H9 (cell line): ENCODE measurements at regions not wholly inside any gene's neighbourhood (a gene's known extent, or its start where the extent isn't known, plus 50 kb on each side); places are given as distances from the start of the nearest gene placed in this dataset.

ENCODE experiments used
- DNase-seq: peaks from one replicate; pipeline ENCODE4 v3.0.0-alpha.2; 2017
- H2AFZ ChIP-seq: one replicate; pipeline ENCODE4 v1.6.1; 2013; ENCODE audit warnings: mild to moderate bottlenecking, low read length, control low read depth, moderate library complexity
- H2AK5ac ChIP-seq: 2 replicates; pipeline ENCODE4 v1.6.1; 2013; ENCODE audit warnings: low read length, control low read depth, mixed read lengths; ENCODE audit not compliant: insufficient read length
- H2BK120ac ChIP-seq: one replicate; pipeline ENCODE4 v1.6.1; 2013; ENCODE audit warnings: low read depth, mild to moderate bottlenecking, low read length, control low read depth, inconsistent platforms; ENCODE audit not compliant: poor library complexity, severe bottlenecking
- H2BK12ac ChIP-seq: 2 replicates; pipeline ENCODE4 v1.6.1; 2013; ENCODE audit warnings: low read length, control low read depth, mixed read lengths, low read depth; ENCODE audit not compliant: insufficient read length
- H2BK15ac ChIP-seq: 2 replicates; pipeline ENCODE4 v1.6.1; 2013; ENCODE audit warnings: low read depth, low read length, control low read depth
- H2BK20ac ChIP-seq: one replicate; pipeline ENCODE4 v1.6.1; 2013; ENCODE audit warnings: low read depth, mild to moderate bottlenecking, low read length, control low read depth, inconsistent platforms; ENCODE audit not compliant: poor library complexity, severe bottlenecking
- H2BK5ac ChIP-seq: 2 replicates; pipeline ENCODE4 v1.6.1; 2013; ENCODE audit warnings: low read length, control low read depth, mixed read lengths; ENCODE audit not compliant: insufficient read length
- H3K14ac ChIP-seq: 2 replicates; pipeline ENCODE4 v1.6.1; 2013; ENCODE audit warnings: low read length, control low read depth; ENCODE audit not compliant: insufficient read depth
- H3K18ac ChIP-seq: 2 replicates; pipeline ENCODE4 v1.6.1; 2013; ENCODE audit warnings: low read depth, mild to moderate bottlenecking, mixed read lengths, low read length, control low read depth; ENCODE audit not compliant: insufficient read length
- H3K23ac ChIP-seq: 2 replicates; pipeline ENCODE4 v1.6.1; 2013; ENCODE audit warnings: low read length, control low read depth, mixed read lengths, low read depth; ENCODE audit not compliant: insufficient read length
- H3K23me2 ChIP-seq: 2 replicates; pipeline ENCODE4 v1.6.1; 2013; ENCODE audit warnings: low read depth, mild to moderate bottlenecking, mixed read lengths, low read length, control low read depth; ENCODE audit not compliant: insufficient read length, poor library complexity, severe bottlenecking
- H3K27ac ChIP-seq: 2 replicates; pipeline ENCODE4 v1.5.1; 2013; ENCODE audit warnings: low read length, control low read depth, mixed read lengths, low read depth; ENCODE audit not compliant: insufficient read length
- H3K27me3 ChIP-seq: 2 replicates; pipeline ENCODE4 v1.6.1; 2013; ENCODE audit warnings: low read length, control low read depth, inconsistent platforms; ENCODE audit not compliant: insufficient read depth
- H3K4ac ChIP-seq: 2 replicates; pipeline ENCODE4 v1.6.1; 2013; ENCODE audit warnings: low read depth, mild to moderate bottlenecking, control low read depth, inconsistent platforms, low read length, moderate library complexity
- H3K4me1 ChIP-seq: 2 replicates; pipeline ENCODE4 v1.6.1; 2013; ENCODE audit warnings: low read length, control low read depth, inconsistent platforms; ENCODE audit not compliant: insufficient read depth
- H3K4me2 ChIP-seq: 2 replicates; pipeline ENCODE4 v1.6.1; 2013; ENCODE audit warnings: low read length, control low read depth, mixed read lengths; ENCODE audit not compliant: insufficient read length, insufficient read depth
- H3K56ac ChIP-seq: 2 replicates; pipeline ENCODE4 v1.6.1; 2013; ENCODE audit warnings: low read depth, mild to moderate bottlenecking, mixed read lengths, low read length, control low read depth; ENCODE audit not compliant: insufficient read length
- H3K79me1 ChIP-seq: 2 replicates; pipeline ENCODE4 v1.6.1; 2013; ENCODE audit warnings: low read depth, mild to moderate bottlenecking, moderate library complexity, low read length, control low read depth, inconsistent platforms; ENCODE audit not compliant: insufficient read depth, poor library complexity, severe bottlenecking
- H3K79me2 ChIP-seq: 2 replicates; pipeline ENCODE4 v1.6.1; 2013; ENCODE audit warnings: low read length, control low read depth, inconsistent platforms; ENCODE audit not compliant: insufficient read depth
- H3K9ac ChIP-seq: 2 replicates; pipeline ENCODE4 v1.6.1; 2013; ENCODE audit warnings: low read length, control low read depth, mixed read lengths; ENCODE audit not compliant: insufficient read length; ENCODE audit errors: extremely low read depth
- H3K9me3 ChIP-seq: one replicate; pipeline ENCODE4 v1.6.1; 2013; ENCODE audit warnings: low read depth, low read length, inconsistent platforms; ENCODE audit not compliant: control insufficient read depth
- H3T11ph ChIP-seq: one replicate; pipeline ENCODE4 v1.6.1; 2013; ENCODE audit warnings: mild to moderate bottlenecking, low read length, control low read depth, inconsistent platforms
- H4K20me1 ChIP-seq: one replicate; pipeline ENCODE4 v1.6.1; 2013; ENCODE audit not compliant: control insufficient read depth, insufficient read length, insufficient read depth
- H4K5ac ChIP-seq: 2 replicates; pipeline ENCODE4 v1.6.1; 2013; ENCODE audit warnings: low read depth, mild to moderate bottlenecking, mixed read lengths, low read length, control low read depth; ENCODE audit not compliant: insufficient read length
- H4K8ac ChIP-seq: replicated peaks from 2 replicates; pipeline ENCODE4 v1.6.1; 2013; ENCODE audit warnings: low read length, control low read depth, mixed read lengths, low read depth; ENCODE audit not compliant: insufficient read length
- H4K91ac ChIP-seq: 2 replicates; pipeline ENCODE4 v1.6.1; 2013; ENCODE audit warnings: low read depth, mild to moderate bottlenecking, moderate library complexity, mixed read lengths, low read length, control low read depth; ENCODE audit not compliant: insufficient read length
- H3K27ac Mint-ChIP-seq, 3 experiments: 2 replicates in 2 of 3; 3 replicates in 1 of 3; pipeline ENCODE4 v1.8.0; 2020 to 2021; ENCODE audit warnings: mixed read lengths in 3 of 3, mild to moderate bottlenecking in 1 of 3, moderate library complexity in 1 of 3
- H3K27me3 Mint-ChIP-seq: 2 replicates; pipeline ENCODE4 v1.8.0; 2021; ENCODE audit warnings: low read depth, mild to moderate bottlenecking, moderate library complexity, mixed read lengths
- H3K36me3 Mint-ChIP-seq, 3 experiments: 2 replicates in 2 of 3; 3 replicates in 1 of 3; pipeline ENCODE4 v1.8.0; 2020 to 2021; ENCODE audit warnings: low read depth in 3 of 3, mixed read lengths in 3 of 3; ENCODE audit not compliant: insufficient read depth in 1 of 3
- H3K4me1 Mint-ChIP-seq, 2 experiments: 2 replicates each; pipeline ENCODE4 v1.8.0; 2020; ENCODE audit warnings: mixed read lengths in 2 of 2
- H3K4me3 Mint-ChIP-seq, 2 experiments: 2 replicates in 1 of 2; 3 replicates in 1 of 2; pipeline ENCODE4 v1.8.0; 2020 to 2021; ENCODE audit warnings: mild to moderate bottlenecking in 2 of 2, mixed read lengths in 2 of 2, moderate library complexity in 1 of 2
- H3K9me3 Mint-ChIP-seq, 2 experiments: 2 replicates in 1 of 2; 3 replicates in 1 of 2; pipeline ENCODE4 v1.8.0; 2020; ENCODE audit warnings: mild to moderate bottlenecking in 2 of 2, mixed read lengths in 2 of 2, moderate library complexity in 1 of 2
- CTCF ChIP-seq: fragments of 200-600 bp; sonication (generic); conservative IDR thresholded peaks from 3 replicates; pipeline ENCODE4 v1.8.0; 2021; ENCODE audit warnings: antibody characterized with exemption, mild to moderate bottlenecking
- WGBS: extraction: QIAGEN DNeasy Blood & Tissue Kit; methylation state at CpG from one replicate; pipeline ENCODE4 v1.1.7; 2013; ENCODE audit warnings: missing lambda C conversion rate, low lambda C conversion rate, mixed read lengths; ENCODE audit not compliant: insufficient read length; ENCODE audit errors: extremely low coverage; 5-methylcytosine and 5-hydroxymethylcytosine counted together

GRCh38 chr7:110372685-110373084 is 718.2 kb upstream of the LRRN3 start:
- H3K27ac ChIP-seq, result no peak overlapping the region
- no peak overlapping the region for H2BK120ac ChIP-seq
- H3K4me1 Mint-ChIP-seq, result peaks cover 11% of the 10 kb centered on the region in 2 experiments
- no peak overlapping the region for H3K56ac ChIP-seq
- H3K79me1 ChIP-seq, result no peaks in the 10 kb centered on the region
- no peak overlapping the region for H3K14ac ChIP-seq
- no peak overlapping the region for H3K9ac ChIP-seq
- no peak overlapping the region for H2AFZ ChIP-seq
- no peaks in the 10 kb centered on the region for H3K79me2 ChIP-seq
- peaks cover 0 to 3% of the 10 kb centered on the region in 2 experiments; a peak in 2 of 5 replicates for H3K9me3 Mint-ChIP-seq
- H4K5ac ChIP-seq, result no peak overlapping the region
- H4K20me1 ChIP-seq, result no peaks in the 10 kb centered on the region
- no peak overlapping the region for H4K91ac ChIP-seq
- H4K8ac ChIP-seq, result no peak overlapping the region
- no peak for DNase-seq
- H3K4me2 ChIP-seq, result no peak overlapping the region
- H3T11ph ChIP-seq, result no peak overlapping the region
- H2BK20ac ChIP-seq, result no peak overlapping the region
- no peak overlapping the region for H3K18ac ChIP-seq
- no peak overlapping the region for H3K27ac Mint-ChIP-seq
- H2AK5ac ChIP-seq, result no peak overlapping the region
- H3K27me3 ChIP-seq, result no peaks in the 10 kb centered on the region
- H2BK15ac ChIP-seq, result no peak overlapping the region
- H3K4me1 ChIP-seq, result peaks cover 7% of the 10 kb centered on the region; the same call in 1 of the 2 replicates
- H3K4ac ChIP-seq, result no peak overlapping the region
- no peaks in the 10 kb centered on the region for H3K9me3 ChIP-seq
- no peaks in the 10 kb centered on the region for H3K23me2 ChIP-seq
- H2BK5ac ChIP-seq, result no peak overlapping the region
- no CpG with 5 or more reads among the region's 2 CpGs for WGBS
- peaks cover 0 to 7% (median 2%) of the 10 kb centered on the region in 3 experiments; a peak in 2 of 7 replicates for H3K36me3 Mint-ChIP-seq
- H3K23ac ChIP-seq, result no peak overlapping the region
- H3K4me3 Mint-ChIP-seq, result no peak overlapping the region
- no peaks in the 10 kb centered on the region for H3K27me3 Mint-ChIP-seq
- H2BK12ac ChIP-seq, result no peak overlapping the region
- no peak for TF ChIP-seq CTCF
